ENCODE measurements at regions not wholly inside any gene's neighbourhood (a gene's known extent, or its start where the extent isn't known, plus 50 kb on each side); places are given as distances from the start of the nearest gene placed in this dataset.

DNA sequence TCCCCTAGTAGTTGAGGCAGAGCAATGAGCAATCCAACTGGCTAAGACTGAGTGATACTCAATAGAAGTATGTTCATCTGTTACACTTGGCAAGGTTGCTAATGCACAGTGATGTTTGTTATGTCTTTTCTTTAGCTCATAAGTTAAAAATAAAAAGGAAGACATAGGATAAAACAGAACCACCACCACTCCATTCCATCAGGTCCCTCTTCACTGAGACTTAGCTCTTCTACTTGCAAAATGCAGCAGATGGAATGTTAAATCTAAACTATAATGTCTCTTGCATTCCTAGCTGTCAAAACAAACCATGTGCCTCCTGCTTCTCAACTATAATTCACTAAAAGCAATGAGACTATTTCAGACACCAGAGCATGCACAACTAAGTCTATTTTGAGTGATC is 265.6 kb upstream of the UBE2E2 start:
- no peak overlapping the region for H3K4me3 ChIP-seq (ENCODE audit: low read depth, low read length)
- no peak for TF ChIP-seq CTCF (IDR thresholded peaks at IDR 0.05; ENCODE audit: low read depth, low read length)

DNA sequence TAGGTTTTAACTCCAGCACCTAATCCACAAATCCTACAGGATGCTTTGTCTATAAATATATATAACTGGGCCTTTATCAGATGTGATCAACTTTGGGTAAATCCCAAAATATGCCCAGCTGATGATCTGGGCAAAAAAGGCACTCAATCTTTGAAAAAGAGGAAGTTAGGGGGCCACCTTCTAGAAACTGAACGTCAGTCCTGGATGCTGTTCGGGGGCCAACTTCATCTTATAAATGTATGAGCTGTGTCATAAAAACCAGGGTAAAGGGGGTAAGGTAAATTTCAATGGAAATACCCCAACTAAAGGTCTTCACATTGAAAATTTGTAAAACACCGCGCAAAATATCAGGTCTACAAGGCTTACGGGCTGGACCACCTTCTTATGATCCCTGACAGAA is 264.4 kb upstream of the UBE2E2 start:
- no peak overlapping the region for H3K4me3 ChIP-seq (ENCODE audit: low read depth, low read length)
- TF ChIP-seq CTCF (IDR thresholded peaks at IDR 0.05; ENCODE audit: low read depth, low read length) = no peak

DNA sequence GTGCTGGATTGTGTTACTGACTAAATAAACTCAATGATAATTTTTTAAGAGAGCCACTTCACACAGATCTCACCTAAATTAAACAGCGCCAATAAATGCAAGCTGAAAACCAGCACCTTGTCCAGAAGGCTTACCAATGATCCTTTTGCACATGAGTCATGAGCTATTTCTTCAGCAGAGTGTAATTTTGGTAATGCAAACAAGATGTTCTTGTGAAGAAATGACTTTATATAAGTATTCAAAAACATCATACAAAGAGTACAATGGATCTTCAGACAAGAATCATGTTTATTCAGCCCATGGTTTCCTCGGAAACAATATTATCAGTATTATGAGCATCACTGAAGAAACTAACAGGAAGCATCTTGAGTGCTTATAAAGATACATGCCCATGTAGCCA is 263.8 kb upstream of the UBE2E2 start:
- no peak overlapping the region for H3K4me3 ChIP-seq (ENCODE audit: low read depth, low read length)
- TF ChIP-seq CTCF (IDR thresholded peaks at IDR 0.05; ENCODE audit: low read depth, low read length) = no peak

DNA sequence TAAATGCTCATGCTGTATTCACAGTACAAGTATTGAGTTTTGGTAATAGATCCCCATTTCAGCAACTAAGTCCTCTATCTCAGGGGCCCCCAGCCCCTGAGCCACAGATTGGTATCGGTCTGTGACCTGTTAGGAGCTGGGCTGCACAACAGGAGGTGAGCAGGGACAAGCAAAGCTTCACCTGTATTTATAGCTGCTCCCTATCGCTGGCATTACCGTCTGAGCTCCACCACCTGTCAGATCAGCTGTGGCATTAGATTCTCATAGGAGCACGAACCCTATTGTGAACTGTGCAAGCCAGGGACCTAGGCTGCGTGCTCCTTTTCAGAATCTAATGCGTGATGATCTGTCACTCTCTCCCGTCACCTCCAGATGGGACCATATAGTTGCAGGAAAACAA is 262.8 kb upstream of the UBE2E2 start:
- no peak overlapping the region for H3K4me3 ChIP-seq (ENCODE audit: low read depth, low read length)
- TF ChIP-seq CTCF (IDR thresholded peaks at IDR 0.05; ENCODE audit: low read depth, low read length) = no peak

DNA sequence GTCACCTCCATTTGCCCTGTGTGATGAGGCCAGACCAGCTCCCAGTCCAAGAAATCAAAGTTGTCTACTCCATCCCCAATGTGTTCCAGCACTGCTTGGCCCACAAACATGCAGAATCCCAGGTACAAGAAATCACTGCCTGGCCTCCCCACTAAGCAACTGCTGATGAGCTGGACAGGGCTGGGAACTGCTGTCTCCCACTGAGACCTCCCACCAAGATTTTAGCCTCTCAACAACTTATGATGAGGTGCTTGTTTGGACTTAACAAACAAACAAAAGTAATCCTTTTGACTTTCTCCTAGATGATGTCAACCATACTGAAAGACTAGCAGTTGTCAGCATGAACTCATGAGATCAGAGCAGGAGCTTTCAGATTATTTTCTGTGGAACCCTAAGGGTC is 260.1 kb upstream of the UBE2E2 start:
- TF ChIP-seq CTCF (IDR thresholded peaks at IDR 0.05; ENCODE audit: low read depth, low read length) = no peak
- H3K4me3 ChIP-seq (ENCODE audit: low read depth, low read length) = no peak overlapping the region

GRCh38 chr3:22947851-22948250 is 255.3 kb upstream of the UBE2E2 start:
- no peak for TF ChIP-seq CTCF (IDR thresholded peaks at IDR 0.05; ENCODE audit: low read depth, low read length)

DNA sequence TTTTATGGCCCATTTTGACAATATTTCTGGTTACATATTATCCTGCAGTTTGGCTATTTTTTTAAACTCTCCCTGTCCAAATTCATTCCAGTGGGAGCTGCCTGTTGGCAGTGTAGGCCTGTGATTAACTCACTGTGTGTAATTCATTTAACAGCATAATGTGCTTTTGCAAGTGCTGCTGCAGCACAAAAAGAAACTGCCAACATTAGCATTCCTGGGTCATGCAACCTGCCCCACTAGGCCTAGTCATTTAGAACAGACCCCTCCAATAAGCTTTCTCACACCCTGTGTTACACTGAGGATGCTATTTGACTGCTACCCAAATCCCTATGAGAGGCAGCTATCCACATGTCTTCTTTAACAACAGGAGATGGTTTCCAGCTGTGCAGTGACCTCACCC is 251.2 kb upstream of the UBE2E2 start:
- no peak for TF ChIP-seq CTCF (IDR thresholded peaks at IDR 0.05; ENCODE audit: low read depth, low read length)
- H3K4me3 ChIP-seq (ENCODE audit: low read depth, low read length) = no peak overlapping the region

More at GRCh38 chr3:22947851-22948250, 255.3 kb upstream of the UBE2E2 start:
- H3K4me3 ChIP-seq (ENCODE audit: low read depth, low read length) = no peak overlapping the region

Data from WI38 (cell line).